Activated T-helper 9 cell treated with anti-CD3 and anti-CD28 coated beads, Interleukin-2, amount 50 U/mL, for 16 hours (primary cell): ENCODE measurements at regions not wholly inside any gene's neighbourhood (a gene's known extent, or its start where the extent isn't known, plus 50 kb on each side); places are given as distances from the start of the nearest gene placed in this dataset.

Experiments
- DNase-seq: peaks from one replicate; pipeline ENCODE4 v3.0.0-alpha.2; 2020; ENCODE audit warnings: low read depth

DNA sequence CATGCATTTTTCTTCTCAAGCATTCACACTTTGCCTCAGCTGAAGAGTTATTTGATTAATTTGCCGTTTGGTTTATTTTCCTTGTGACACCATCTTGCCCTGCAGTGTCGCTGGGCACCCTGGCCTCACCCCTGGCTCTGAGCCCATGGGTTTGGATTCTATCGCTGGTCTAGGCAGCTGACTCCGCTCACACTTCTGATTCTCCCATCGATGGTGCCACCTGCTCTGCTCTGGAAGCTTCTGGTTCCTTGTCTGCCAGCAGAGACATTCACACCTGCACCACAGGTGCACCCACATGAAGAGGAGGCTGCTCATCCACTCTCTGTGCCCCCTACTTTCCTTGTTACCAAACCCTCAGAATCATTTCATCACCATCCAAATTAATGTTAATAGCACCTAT lies 291.6 kb upstream of the CDH4 start:
- no peak for DNase-seq

DNA sequence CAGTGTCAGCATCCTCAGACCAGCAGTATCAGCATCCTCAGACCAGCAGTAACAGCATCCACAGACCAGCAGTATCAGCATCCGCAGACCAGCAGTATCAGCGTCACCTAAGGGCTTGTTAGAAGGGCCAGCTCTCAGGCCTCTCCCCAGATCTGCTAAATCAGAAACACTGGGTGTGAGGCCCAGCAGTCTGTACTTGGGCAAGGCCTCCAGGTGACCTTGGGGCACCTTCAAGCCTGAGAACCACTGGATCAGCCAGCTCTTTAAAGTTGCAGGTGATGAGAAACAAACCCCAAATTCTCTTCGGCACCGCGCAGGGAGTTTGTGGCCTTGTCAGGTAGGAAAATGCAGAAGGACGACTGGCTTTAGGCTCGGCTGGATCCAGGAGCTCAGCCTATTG lies 290.5 kb upstream of the CDH4 start:
- DNase-seq, result no peak

DNA sequence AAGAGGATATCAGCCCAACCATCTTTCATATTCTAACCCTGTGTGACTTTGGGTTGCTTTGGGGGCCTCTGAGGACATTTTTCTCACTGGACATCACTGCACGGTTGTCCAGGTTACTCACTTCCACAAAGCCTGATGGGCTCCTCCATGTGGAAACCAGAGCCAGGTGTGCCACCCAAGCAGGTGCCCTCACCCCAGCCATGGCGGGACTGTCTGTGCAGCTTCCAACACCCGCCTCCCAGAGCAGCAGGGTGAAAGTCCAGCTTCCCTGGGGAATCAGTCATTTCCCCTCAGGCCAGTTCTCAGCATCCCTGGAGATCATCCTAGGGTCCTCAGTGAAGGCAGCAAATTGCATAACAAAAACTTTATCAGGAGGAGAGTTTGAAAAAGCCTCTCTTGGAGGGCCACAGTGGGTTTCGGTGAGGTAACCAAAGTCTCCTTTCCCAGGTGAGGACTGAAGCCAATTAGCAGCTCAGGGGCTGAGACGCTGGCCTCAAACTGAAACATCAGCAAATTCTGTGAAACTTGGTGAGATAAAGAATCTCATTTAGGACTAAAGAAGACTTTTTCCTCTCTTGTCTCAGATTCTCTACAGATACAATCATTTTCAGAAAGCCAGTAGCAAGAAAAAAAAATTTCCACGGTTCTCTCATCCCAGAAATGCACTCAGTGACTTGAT lies 289.6 kb upstream of the CDH4 start:
- no peak for DNase-seq

- DNase-seq, result no peak
These were observed 288.9 kb upstream of the CDH4 start for GRCh38 chr20:60963146-60963545.

DNA sequence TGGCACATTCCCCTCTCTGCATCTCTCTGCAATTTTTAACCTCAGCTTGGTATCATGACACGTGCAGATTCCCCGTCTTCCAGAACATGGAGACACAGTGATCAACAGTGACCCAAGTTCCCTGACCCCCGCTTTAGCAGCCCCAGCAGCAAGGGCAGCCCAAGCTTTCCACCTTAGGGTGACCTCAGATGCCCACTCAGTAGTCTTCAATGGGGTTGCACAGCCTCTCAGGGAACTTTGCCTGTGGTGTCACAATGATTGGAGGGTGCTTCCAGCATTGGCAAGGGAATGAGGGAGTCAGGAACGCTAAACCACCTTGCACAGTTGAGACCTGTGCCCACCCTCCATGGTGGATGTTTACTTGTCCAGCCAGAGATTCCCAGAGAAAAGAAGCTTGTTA lies 287.1 kb upstream of the CDH4 start:
- no peak for DNase-seq

DNA sequence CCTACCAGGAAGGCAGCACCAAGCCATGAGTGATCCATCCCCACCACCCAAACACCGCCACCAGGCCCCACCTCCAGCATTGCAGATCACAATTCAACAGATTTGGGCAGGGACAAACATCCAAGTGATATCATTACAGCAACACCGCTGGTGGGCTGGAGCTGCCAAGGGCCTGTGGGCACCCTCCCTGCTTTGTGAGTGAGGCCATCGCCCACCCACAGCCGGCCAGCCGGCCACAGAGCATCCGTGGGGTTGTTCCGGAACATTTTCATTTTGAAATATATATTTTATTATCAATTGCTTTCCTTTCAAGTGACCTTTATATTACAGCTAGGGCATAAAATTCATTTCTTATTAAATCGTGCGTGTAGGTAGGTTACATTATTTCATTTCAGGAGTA lies 286.0 kb upstream of the CDH4 start:
- DNase-seq, result no peak

GRCh38 chr20:60966766-60967165 lies 285.3 kb upstream of the CDH4 start:
- no peak for DNase-seq

- DNase-seq, result no peak
These were observed 284.4 kb upstream of the CDH4 start for GRCh38 chr20:60967431-60968316.

GRCh38 chr20:60968853-60969720 lies 283.0 kb upstream of the CDH4 start:
- no peak for DNase-seq

- no peak for DNase-seq
These were observed 281.5 kb upstream of the CDH4 start for GRCh38 chr20:60970601-60971000.

- no peak for DNase-seq
These were observed 278.0 kb upstream of the CDH4 start for GRCh38 chr20:60974022-60974421.

DNA sequence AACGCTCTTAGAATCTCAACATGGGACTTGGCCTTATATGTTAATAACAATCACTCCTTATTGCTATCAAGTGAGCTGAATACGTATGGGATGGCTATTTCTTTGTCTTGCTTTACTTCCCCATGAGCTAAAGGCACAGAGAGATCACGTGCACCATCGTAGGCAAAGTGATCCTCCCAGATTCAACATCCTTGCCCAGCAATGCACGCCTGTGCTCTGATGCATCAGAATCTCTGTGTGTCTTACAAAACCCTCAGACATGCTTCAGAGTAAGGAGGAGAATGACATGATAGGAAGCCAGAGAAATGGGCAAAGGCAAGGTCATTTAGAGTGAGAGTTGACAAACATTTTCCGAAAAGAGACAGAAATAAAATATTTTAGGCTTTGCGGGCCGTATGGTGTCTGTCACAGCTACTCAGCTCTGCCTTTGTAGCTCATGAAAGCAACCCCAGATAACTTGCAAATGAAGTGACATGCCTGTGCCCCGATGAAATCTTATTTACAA lies 277.6 kb upstream of the CDH4 start:
- DNase-seq, result no peak

GRCh38 chr20:60976139-60976538 lies 275.9 kb upstream of the CDH4 start:
- no peak for DNase-seq

- no peak for DNase-seq
These were observed 275.1 kb upstream of the CDH4 start for GRCh38 chr20:60976913-60977312.

- DNase-seq, result no peak
These were observed 274.2 kb upstream of the CDH4 start for GRCh38 chr20:60977901-60978300.

DNA sequence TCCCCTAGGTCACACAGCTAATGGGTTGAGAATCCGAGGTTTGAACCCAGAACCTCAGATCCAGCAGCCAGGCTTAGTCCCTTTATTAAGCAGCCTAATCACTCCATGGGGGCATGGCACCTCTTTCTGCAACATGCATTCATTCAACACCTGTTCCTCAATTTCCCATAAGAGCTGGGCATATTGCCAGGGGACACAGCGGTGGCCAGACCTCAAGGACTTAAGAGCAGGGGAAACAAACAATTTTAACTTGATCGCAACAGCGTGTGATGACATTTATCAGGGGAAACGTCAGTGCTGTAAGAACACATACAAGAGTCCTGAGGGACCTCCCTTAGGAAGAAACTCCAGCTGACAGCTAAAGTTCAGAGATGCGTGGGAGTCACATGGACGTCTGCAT lies 267.4 kb upstream of the CDH4 start:
- DNase-seq, result no peak

GRCh38 chr20:60986506-60987156 lies 265.4 kb upstream of the CDH4 start:
- no peak for DNase-seq

GRCh38 chr20:60990061-60990460 lies 262.0 kb upstream of the CDH4 start:
- no peak for DNase-seq

DNA sequence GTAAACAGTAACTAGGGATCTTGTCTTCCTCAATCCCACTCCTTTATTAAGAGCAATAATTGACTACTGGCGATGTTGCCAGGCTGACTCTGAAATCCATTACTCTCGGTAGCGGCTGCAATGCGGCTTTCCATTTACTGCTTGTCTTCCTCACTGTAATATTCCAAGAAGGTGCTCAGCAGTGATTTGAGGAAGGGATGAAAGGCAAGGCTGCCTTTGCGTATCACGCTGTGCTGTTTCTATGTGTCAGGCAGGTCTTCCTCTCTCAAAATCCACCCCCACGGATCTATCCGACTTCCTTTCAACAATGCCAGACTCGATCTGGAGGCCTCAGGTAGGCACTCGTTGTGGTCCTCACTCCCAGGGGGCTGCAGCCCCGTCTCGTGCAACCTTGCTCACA lies 261.4 kb upstream of the CDH4 start:
- DNase-seq, result no peak

DNA sequence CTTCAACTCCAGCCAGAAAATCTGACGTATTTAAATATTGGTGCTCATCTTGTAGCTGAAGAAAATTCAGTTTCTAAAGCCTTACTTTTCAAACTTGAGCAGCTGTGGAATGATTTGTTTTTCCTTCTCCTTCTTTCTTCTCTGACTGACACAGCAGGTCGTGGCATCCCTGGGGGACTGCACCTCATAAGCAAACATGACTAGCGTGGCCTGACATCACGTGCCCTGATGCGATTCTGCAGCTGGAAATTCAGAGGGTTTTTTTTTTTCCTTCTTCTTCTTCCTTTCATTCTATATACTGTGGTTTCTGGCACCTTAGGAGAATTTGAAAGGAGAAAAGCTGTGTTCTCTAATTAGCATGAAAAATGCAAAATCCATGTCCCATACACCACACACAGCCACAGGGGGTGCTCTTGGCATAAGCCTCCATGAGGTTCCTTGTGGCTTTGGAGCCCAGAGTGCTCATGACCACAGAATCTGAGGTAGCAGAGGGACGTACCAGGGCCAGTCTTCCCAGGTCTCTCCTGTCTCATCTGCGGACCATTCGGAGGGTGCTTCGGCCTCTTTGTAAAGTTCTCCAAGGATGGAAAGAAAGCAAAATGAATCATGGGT lies 258.5 kb upstream of the CDH4 start:
- DNase-seq, result no peak

DNA sequence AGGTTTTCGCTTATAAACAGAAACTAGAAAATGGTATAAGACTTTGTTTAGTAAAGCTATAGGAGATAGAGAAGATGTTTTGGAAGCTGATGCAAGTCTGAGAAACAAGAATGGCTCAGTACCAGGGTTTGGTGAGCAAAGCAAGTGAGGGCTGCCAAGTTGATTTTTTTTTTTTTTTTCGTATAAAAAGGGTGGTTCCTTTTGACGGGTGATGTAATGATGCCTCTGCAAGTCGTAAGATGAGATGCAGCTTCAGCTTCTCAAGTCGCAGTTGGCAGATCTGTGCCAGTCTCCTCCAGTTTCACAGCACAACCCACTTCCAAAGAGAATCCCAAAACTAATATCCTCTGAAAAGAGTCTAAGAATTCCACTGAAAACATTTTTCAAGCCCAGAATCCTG lies 252.8 kb upstream of the CDH4 start:
- DNase-seq, result no peak

DNA sequence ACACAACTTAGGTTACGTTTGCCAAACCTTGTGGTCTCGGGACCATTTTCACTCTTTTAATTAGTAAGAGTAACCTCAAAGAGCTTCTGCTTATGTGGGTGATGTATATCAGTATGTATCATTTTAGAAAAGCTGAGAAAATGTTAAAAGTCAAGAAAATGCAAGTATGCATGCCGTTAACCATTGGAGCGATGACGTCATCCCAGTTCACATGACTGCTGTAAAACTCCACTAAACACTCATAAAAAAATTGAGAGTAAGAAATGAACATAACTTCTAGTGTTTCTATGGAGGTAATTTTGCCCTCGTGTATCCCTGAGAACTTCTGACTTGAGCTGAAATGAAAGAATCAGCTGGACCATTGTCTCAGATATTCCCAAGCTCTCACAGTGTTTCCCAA lies 250.0 kb upstream of the CDH4 start:
- no peak for DNase-seq
